GM13976 (cell line): ENCODE measurements at regions not wholly inside any gene's neighbourhood (a gene's known extent, or its start where the extent isn't known, plus 50 kb on each side); places are given as distances from the start of the nearest gene placed in this dataset.
"Not testable (repeated sequence)": the region's sequence is repeated elsewhere in the genome, so short reads cannot be mapped to it uniquely, and the experiment has no call there.

Experiments used
- DNase-seq: peaks from one replicate; pipeline ENCODE4 v3.0.0; 2012; ENCODE audit warnings: low spot score
- in situ Hi-C: fragments of 300-500 bp; cut with MboI; formaldehyde crosslinking; loops from one replicate; pipeline ENCODE4 v1.12.0; 2022; ENCODE audit warnings: low sequenced_read_pairs, mixed read lengths, inconsistent platforms; ENCODE audit not compliant: unreplicated experiment
- TF ChIP-seq, protein P1 (sequence below): IDR thresholded peaks from 2 replicates; pipeline ENCODE4 v1.5.1; 2012; ENCODE audit warnings: borderline replicate concordance, mild to moderate bottlenecking; ENCODE audit not compliant: insufficient read depth; ENCODE audit errors: extremely low read depth, missing control alignments, control extremely low read depth

- TF ChIP-seq, protein P1, sequence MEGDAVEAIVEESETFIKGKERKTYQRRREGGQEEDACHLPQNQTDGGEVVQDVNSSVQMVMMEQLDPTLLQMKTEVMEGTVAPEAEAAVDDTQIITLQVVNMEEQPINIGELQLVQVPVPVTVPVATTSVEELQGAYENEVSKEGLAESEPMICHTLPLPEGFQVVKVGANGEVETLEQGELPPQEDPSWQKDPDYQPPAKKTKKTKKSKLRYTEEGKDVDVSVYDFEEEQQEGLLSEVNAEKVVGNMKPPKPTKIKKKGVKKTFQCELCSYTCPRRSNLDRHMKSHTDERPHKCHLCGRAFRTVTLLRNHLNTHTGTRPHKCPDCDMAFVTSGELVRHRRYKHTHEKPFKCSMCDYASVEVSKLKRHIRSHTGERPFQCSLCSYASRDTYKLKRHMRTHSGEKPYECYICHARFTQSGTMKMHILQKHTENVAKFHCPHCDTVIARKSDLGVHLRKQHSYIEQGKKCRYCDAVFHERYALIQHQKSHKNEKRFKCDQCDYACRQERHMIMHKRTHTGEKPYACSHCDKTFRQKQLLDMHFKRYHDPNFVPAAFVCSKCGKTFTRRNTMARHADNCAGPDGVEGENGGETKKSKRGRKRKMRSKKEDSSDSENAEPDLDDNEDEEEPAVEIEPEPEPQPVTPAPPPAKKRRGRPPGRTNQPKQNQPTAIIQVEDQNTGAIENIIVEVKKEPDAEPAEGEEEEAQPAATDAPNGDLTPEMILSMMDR, result no peak
- in situ Hi-C loops, result no loop called here
- DNase-seq, result peak; percentile 34
Measured at GRCh38 chr16:58853854-58854791, 120.0 kb upstream of the GOT2 start.

GRCh38 chr16:58850678-58851020 is 116.5 kb upstream of the GOT2 start:
- TF ChIP-seq, protein P1, result no peak

DNA sequence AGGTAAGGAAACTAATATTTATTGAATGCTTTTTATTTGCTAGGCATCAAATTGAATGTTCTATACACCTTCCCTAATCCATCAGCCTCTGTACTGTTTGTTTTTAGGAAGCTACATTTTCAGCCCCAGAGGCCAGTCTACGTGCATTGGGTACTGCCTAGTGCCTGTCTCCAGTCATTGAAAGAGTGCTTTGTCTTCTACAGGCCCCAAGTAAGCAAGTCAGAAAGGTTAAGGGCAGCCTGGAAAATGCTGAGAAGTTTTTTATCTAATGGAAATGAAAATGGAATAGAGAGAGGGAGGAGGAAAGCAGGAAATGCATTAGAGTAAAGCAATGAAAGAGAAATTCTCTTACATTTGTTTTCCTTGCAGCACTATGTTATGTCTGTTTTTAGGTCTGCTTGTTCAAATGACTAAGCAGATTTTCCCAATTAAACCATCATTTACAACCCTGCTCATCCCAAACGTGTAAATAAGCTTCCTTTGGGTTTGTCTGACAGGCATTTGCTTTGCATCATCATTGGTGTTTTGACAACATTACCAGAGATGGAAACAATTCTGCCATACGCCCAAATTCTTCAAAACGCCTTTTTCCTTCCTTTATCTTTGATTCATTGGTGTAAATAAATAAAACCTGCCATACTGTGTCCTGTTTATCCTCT is 116.0 kb upstream of the GOT2 start:
- no peak for DNase-seq
- TF ChIP-seq, protein P1, result no peak
- in situ Hi-C loops, result no loop called here

More at GRCh38 chr16:58850678-58851020, 116.5 kb upstream of the GOT2 start:
- in situ Hi-C loops, result no loop called here
- no peak for DNase-seq

DNA sequence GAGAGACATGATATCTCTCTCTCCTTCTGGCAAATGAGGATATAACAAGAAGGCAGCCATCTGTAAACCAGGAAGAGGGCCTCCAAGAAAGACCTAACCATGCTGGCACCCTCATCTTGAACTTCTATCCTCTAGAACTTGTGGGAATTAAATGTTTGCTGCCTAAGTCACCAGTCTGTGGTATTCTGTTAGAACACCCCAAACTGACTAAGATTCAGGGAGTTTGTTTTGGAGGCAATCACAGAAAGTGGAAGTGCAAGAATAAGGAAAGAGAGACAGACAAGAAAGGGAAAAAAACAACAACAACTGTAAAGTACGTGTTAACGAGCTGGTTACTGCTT is 114.5 kb upstream of the GOT2 start:
- in situ Hi-C loops, result no loop called here
- TF ChIP-seq, protein P1, result no peak
- no peak for DNase-seq

- no peak for DNase-seq
- in situ Hi-C loops, result no loop called here
- TF ChIP-seq, protein P1, result no peak
Measured at GRCh38 chr16:58847902-58848661, 114.0 kb upstream of the GOT2 start.

DNA sequence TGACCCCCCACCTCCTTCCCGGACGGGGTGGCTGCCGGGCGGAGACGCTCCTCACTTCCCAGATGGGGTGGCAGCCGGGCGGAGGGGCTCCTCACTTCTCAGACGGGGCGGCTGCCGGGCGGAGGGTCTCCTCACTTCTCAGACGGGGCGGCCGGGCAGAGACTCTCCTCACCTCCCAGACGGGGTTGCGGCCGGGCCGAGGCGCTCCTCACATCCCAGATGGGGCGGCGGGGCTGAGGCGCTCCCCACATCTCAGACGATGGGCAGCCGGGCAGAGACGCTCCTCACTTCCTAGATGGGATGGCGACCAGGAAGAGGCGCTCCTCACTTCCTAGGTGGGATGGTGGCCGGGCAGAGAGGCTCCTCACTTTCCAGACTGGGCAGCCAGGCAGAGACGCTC is 112.1 kb upstream of the GOT2 start:
- DNase-seq, in situ Hi-C loops: not testable (repeated sequence)
